OCI-LY3 (cell line): ENCODE measurements at regions not wholly inside any gene's neighbourhood (a gene's known extent, or its start where the extent isn't known, plus 50 kb on each side); places are given as distances from the start of the nearest gene placed in this dataset.

Source experiments
- H2AFZ ChIP-seq: fragments of 200-600, 300-600 bp; shearing (Covaris generic); 2 replicates; pipeline ENCODE4 v1.6.0; 2014; ENCODE audit warnings: antibody characterized with exemption, low read depth, low read length
- H3K27ac ChIP-seq: fragments of 200-600, 300-600 bp; sonication (generic); 2 replicates; pipeline ENCODE4 v1.5.1; 2014; ENCODE audit warnings: mild to moderate bottlenecking, low read length, moderate library complexity, mixed read lengths
- H3K27me3 ChIP-seq: fragments of 200-600, 300-600 bp; sonication (generic); 2 replicates; pipeline ENCODE4 v1.6.1; 2014; ENCODE audit warnings: low read depth, low read length, mixed read lengths
- H3K36me3 ChIP-seq: fragments of 200-600, 300-600 bp; sonication (generic); replicated peaks from 2 replicates; pipeline ENCODE3; 2014; ENCODE audit warnings: low read depth, low read length, mixed read lengths
- H3K4me1 ChIP-seq: fragments of 300-600, 200-600 bp; sonication (generic); 2 replicates; pipeline ENCODE4 v1.6.1; 2014; ENCODE audit warnings: low read length, mixed read lengths
- H3K4me2 ChIP-seq: fragments of 200-600, 300-600 bp; sonication (generic); 2 replicates; pipeline ENCODE4 v1.6.1; 2014; ENCODE audit warnings: low read length, mixed read lengths
- H3K4me3 ChIP-seq: fragments of 300-600, 200-600 bp; sonication (generic); 2 replicates; pipeline ENCODE4 v1.5.1; 2014; ENCODE audit warnings: antibody characterized with exemption, mild to moderate bottlenecking, low read length, moderate library complexity
- H3K79me2 ChIP-seq: fragments of 300-600, 200-600 bp; shearing (Covaris generic); 2 replicates; pipeline ENCODE4 v1.6.1; 2014; ENCODE audit warnings: mild to moderate bottlenecking, low read length, mixed read lengths
- H3K9ac ChIP-seq: fragments of 300-600, 200-600 bp; shearing (Covaris generic); 2 replicates; pipeline ENCODE4 v1.6.0; 2014; ENCODE audit warnings: mild to moderate bottlenecking, low read length, moderate library complexity
- H3K9me3 ChIP-seq: fragments of 200-600, 300-600 bp; shearing (Covaris generic); 2 replicates; pipeline ENCODE4 v1.6.1; 2014; ENCODE audit warnings: low read length, mixed read lengths; ENCODE audit not compliant: insufficient read depth
- H4K20me1 ChIP-seq: fragments of 200-600, 300-600 bp; sonication (generic); 2 replicates; pipeline ENCODE4 v1.6.1; 2016; ENCODE audit warnings: low read length, mixed read lengths; ENCODE audit not compliant: insufficient read depth
- CTCF ChIP-seq: fragments of 200-600, 300-600 bp; sonication (generic); IDR thresholded peaks from 2 replicates; pipeline ENCODE4 v1.5.1; 2014; ENCODE audit warnings: antibody characterized with exemption, low read length, low read depth
- EZH2phosphoT487 ChIP-seq: fragments of 200-600 bp; shearing (Covaris generic); IDR thresholded peaks from 2 replicates; pipeline ENCODE4 v1.6.1; 2018; ENCODE audit warnings: antibody characterized with exemption, mixed run types, low read depth

GRCh38 chr18:56167366-56167765 is 471.0 kb downstream of the TXNL1 start:
- no peaks in the 10 kb centered on the region for H3K27me3 ChIP-seq
- 0 out of 2 replicates have a peak, but pooled peaks cover 4% of the 10 kb centered on the region for H3K4me1 ChIP-seq
- H3K36me3 ChIP-seq = peaks cover 13% of the 10 kb centered on the region
- H3K27ac ChIP-seq = no peak overlapping the region
- H3K4me3 ChIP-seq = no peak overlapping the region
- H2AFZ ChIP-seq = no peak overlapping the region
- H3K9me3 ChIP-seq = peaks cover 16% of the 10 kb centered on the region
- no peak overlapping the region for H3K9ac ChIP-seq
- no peaks in the 10 kb centered on the region for H4K20me1 ChIP-seq
- H3K79me2 ChIP-seq = no peaks in the 10 kb centered on the region
- no peak overlapping the region for H3K4me2 ChIP-seq
- no peak for TF ChIP-seq EZH2phosphoT487
- TF ChIP-seq CTCF = no peak

- Histone ChIP-seq H3K27me3 (no peaks in the 10 kb centered on the region), H4K20me1 (no peaks in the 10 kb centered on the region), H3K4me2 (no peak overlapping the region), H3K27ac (no peak overlapping the region), H3K4me3 (no peak overlapping the region), H3K79me2 (no peaks in the 10 kb centered on the region), H2AFZ (no peak overlapping the region), H3K9me3 (peaks cover 16% of the 10 kb centered on the region), H3K36me3 (peaks cover 13% of the 10 kb centered on the region), H3K9ac (no peak overlapping the region), H3K4me1 (0 out of 2 replicates have a peak, but pooled peaks cover 4% of the 10 kb centered on the region)
- TF ChIP-seq EZH2phosphoT487 (no peak), CTCF (no peak)
Measured at GRCh38 chr18:56166914-56167313, 471.5 kb downstream of the TXNL1 start.

- Histone ChIP-seq H3K4me3 (no peak overlapping the region), H2AFZ (no peak overlapping the region), H3K27ac (no peak overlapping the region), H3K9me3 (peaks cover 16% of the 10 kb centered on the region), H3K27me3 (no peaks in the 10 kb centered on the region), H3K4me2 (no peak overlapping the region), H4K20me1 (no peaks in the 10 kb centered on the region), H3K79me2 (no peaks in the 10 kb centered on the region), H3K4me1 (0 out of 2 replicates have a peak, but pooled peaks cover 4% of the 10 kb centered on the region), H3K9ac (no peak overlapping the region), H3K36me3 (peaks cover 13% of the 10 kb centered on the region)
- TF ChIP-seq EZH2phosphoT487 (no peak), CTCF (no peak)
Measured at GRCh38 chr18:56165601-56166355, 472.6 kb downstream of the TXNL1 start.

- H3K36me3 ChIP-seq = no peaks in the 10 kb centered on the region
- no peaks in the 10 kb centered on the region for H3K4me1 ChIP-seq
- H3K4me2 ChIP-seq = no peak overlapping the region
- no peaks in the 10 kb centered on the region for H4K20me1 ChIP-seq
- H2AFZ ChIP-seq = no peak overlapping the region
- no peak overlapping the region for H3K27ac ChIP-seq
- H3K79me2 ChIP-seq = no peaks in the 10 kb centered on the region
- H3K9me3 ChIP-seq = no peaks in the 10 kb centered on the region
- no peak overlapping the region for H3K9ac ChIP-seq
- no peak overlapping the region for H3K4me3 ChIP-seq
- no peaks in the 10 kb centered on the region for H3K27me3 ChIP-seq
- TF ChIP-seq CTCF (no peak), EZH2phosphoT487 (no peak)
Measured at GRCh38 chr18:56162311-56163265, 475.8 kb downstream of the TXNL1 start.
